IMR-90 (cell line): ENCODE measurements at regions not wholly inside any gene's neighbourhood (a gene's known extent, or its start where the extent isn't known, plus 50 kb on each side); places are given as distances from the start of the nearest gene placed in this dataset.

Experiments used
- ATAC-seq: fragments of 200-7000 bp; cut with Tn5 transposase; 2 replicates; pipeline ENCODE4 v1.9.1; 2020; ENCODE audit warnings: low read depth, mild to moderate bottlenecking, moderate library complexity
- BruUV-seq: library from RNA; stranded (reverse); fragments of 400-500 nt; replicated peaks from 2 replicates; lab custom pipeline; 2021; lab: Mats Ljungman, UMichigan
- CTCF ChIA-PET: fragments of 300-600 bp; formaldehyde crosslinking; extraction: SDS; loops from one replicate; lab custom pipeline; 2021; ENCODE audit warnings: antibody characterized with exemption; lab: Yijun Ruan, JAX
- POLR2A ChIA-PET: fragments of 300-600 bp; sonication (Branson Sonifier 250); formaldehyde crosslinking; loops from one replicate; lab custom pipeline; 2022; ENCODE audit warnings: antibody characterized with exemption; ENCODE audit not compliant: unreplicated experiment; lab: Charles Lee
- DNase-seq: peaks from one replicate; pipeline ENCODE4 v3.0.0; 2013
- H2AFZ ChIP-seq: replicated peaks from 2 replicates; pipeline ENCODE3; 2013; ENCODE audit warnings: low read length, mild to moderate bottlenecking; ENCODE audit not compliant: poor library complexity
- H2AK5ac ChIP-seq: 2 replicates; pipeline ENCODE4 v1.6.1; 2013; ENCODE audit warnings: low read depth, low read length, inconsistent platforms
- H2AK9ac ChIP-seq: replicated peaks from 2 replicates; pipeline ENCODE3; 2013; ENCODE audit warnings: mild to moderate bottlenecking, low read depth, low read length, moderate library complexity; ENCODE audit not compliant: poor library complexity
- H2BK120ac ChIP-seq: 2 replicates; pipeline ENCODE4 v1.6.1; 2013; ENCODE audit warnings: low read depth, low read length, inconsistent platforms
- H2BK15ac ChIP-seq: 3 replicates; pipeline ENCODE4 v1.6.1; 2013; ENCODE audit warnings: low read depth, low read length, inconsistent platforms
- H2BK20ac ChIP-seq: 2 replicates; pipeline ENCODE4 v1.6.1; 2013; ENCODE audit warnings: low read depth, mild to moderate bottlenecking, inconsistent platforms, low read length, moderate library complexity
- H2BK5ac ChIP-seq: 2 replicates; pipeline ENCODE4 v1.6.1; 2013; ENCODE audit warnings: mild to moderate bottlenecking, low read depth, low read length, inconsistent platforms; ENCODE audit not compliant: poor library complexity, severe bottlenecking
- H3K14ac ChIP-seq: replicated peaks from 2 replicates; pipeline ENCODE4 v1.6.1; 2013; ENCODE audit warnings: low read depth, low read length, inconsistent platforms
- H3K18ac ChIP-seq: 2 replicates; pipeline ENCODE4 v1.6.1; 2013; ENCODE audit warnings: low read depth, low read length, control low read depth
- H3K23ac ChIP-seq: 2 replicates; pipeline ENCODE4 v1.6.1; 2013; ENCODE audit warnings: low read depth, low read length, inconsistent platforms
- H3K27ac ChIP-seq: 2 replicates; pipeline ENCODE4 v1.5.1; 2013; ENCODE audit warnings: mild to moderate bottlenecking, control low read depth, low read length; ENCODE audit not compliant: insufficient read depth
- H3K27me3 ChIP-seq: 2 replicates; pipeline ENCODE4 v1.6.1; 2013; ENCODE audit warnings: low read length; ENCODE audit not compliant: control insufficient read depth, insufficient read depth
- H3K36me3 ChIP-seq: 2 replicates; pipeline ENCODE4 v1.6.1; 2013; ENCODE audit warnings: low read length, mixed read lengths; ENCODE audit not compliant: control insufficient read depth, insufficient read depth
- H3K4ac ChIP-seq: 2 replicates; pipeline ENCODE4 v1.6.1; 2013; ENCODE audit warnings: low read depth, low read length, inconsistent platforms
- H3K4me1 ChIP-seq: 2 replicates; pipeline ENCODE4 v1.6.1; 2013; ENCODE audit warnings: low read length, mixed read lengths; ENCODE audit not compliant: control insufficient read depth, insufficient read depth
- H3K4me2 ChIP-seq: 2 replicates; pipeline ENCODE4 v1.6.1; 2013; ENCODE audit warnings: low read depth, mild to moderate bottlenecking, control low read depth, low read length, moderate library complexity
- H3K4me3 ChIP-seq: 2 replicates; pipeline ENCODE4 v1.5.1; 2013; ENCODE audit warnings: low read depth, mild to moderate bottlenecking, control low read depth, low read length, moderate library complexity; ENCODE audit not compliant: insufficient read depth
- H3K56ac ChIP-seq: 2 replicates; pipeline ENCODE4 v1.6.1; 2013; ENCODE audit warnings: low read length, inconsistent platforms; ENCODE audit not compliant: insufficient read depth; ENCODE audit errors: extremely low read depth
- H3K79me1 ChIP-seq, 2 experiments: 2 replicates each; pipeline ENCODE4 v1.6.1; 2013; ENCODE audit warnings: low read length in 2 of 2, inconsistent platforms in 1 of 2, low read depth in 1 of 2
- H3K9ac ChIP-seq: 2 replicates; pipeline ENCODE4 v1.6.1; 2013; ENCODE audit warnings: low read depth, low read length, control low read depth
- H3K9me1 ChIP-seq: 2 replicates; pipeline ENCODE4 v1.6.1; 2013; ENCODE audit warnings: low read length, inconsistent platforms; ENCODE audit not compliant: insufficient read depth
- H3K9me3 ChIP-seq: 2 replicates; pipeline ENCODE4 v1.6.1; 2013; ENCODE audit warnings: low read length; ENCODE audit not compliant: control insufficient read depth, insufficient read depth
- H4K20me1 ChIP-seq: 2 replicates; pipeline ENCODE4 v1.6.1; 2013; ENCODE audit warnings: low read length, inconsistent platforms; ENCODE audit not compliant: insufficient read depth
- H4K5ac ChIP-seq: 2 replicates; pipeline ENCODE4 v1.6.1; 2013; ENCODE audit warnings: mild to moderate bottlenecking, low read depth, low read length, control low read depth
- H4K8ac ChIP-seq, 2 experiments: 2 replicates each; pipeline ENCODE4 v1.6.1; 2013; ENCODE audit warnings: low read depth in 2 of 2, low read length in 2 of 2, control low read depth in 1 of 2, inconsistent platforms in 1 of 2
- H4K91ac ChIP-seq: 2 replicates; pipeline ENCODE4 v1.6.1; 2013; ENCODE audit warnings: low read depth, low read length, inconsistent platforms; ENCODE audit not compliant: insufficient read depth
- MAFK ChIP-seq: IDR thresholded peaks from 2 replicates; pipeline ENCODE4 v1.6.1; 2012; ENCODE audit warnings: low read depth, low read length, improper control_type of control experiment
- RAD21 ChIP-seq: IDR thresholded peaks from 2 replicates; pipeline ENCODE4 v1.6.1; 2012; ENCODE audit warnings: low read length, improper control_type of control experiment
- WGBS, 2 experiments: methylation state at CpG; one replicate each; pipeline versions ENCODE4 v1.1.5 to v1.1.7; 2013; ENCODE audit warnings: missing lambda C conversion rate in 2 of 2; ENCODE audit not compliant: insufficient read length in 1 of 2; ENCODE audit errors: extremely low coverage in 2 of 2; 5-methylcytosine and 5-hydroxymethylcytosine counted together
- dilution Hi-C: fragments of 300-500 bp; cut with HindIII; formaldehyde crosslinking; loops from one replicate; pipeline ENCODE4 v1.14.3; 2018; ENCODE audit warnings: low sequenced_read_pairs; ENCODE audit not compliant: unreplicated experiment
- in situ Hi-C: fragments of 300-500 bp; cut with MboI; formaldehyde crosslinking; loops from 3 replicates; pipeline ENCODE4 v1.14.3; 2019; ENCODE audit warnings: low sequenced_read_pairs, inconsistent platforms, mixed read lengths
- intact Hi-C: fragments of 100-400 bp; cut with micrococcal nuclease; formaldehyde crosslinking; loops from 2 replicates; pipeline ENCODE4 v1.10.0; 2022

- CTCF ChIA-PET = no interaction called here
- H4K5ac ChIP-seq = no peak overlapping the region
- no peak overlapping the region for H3K56ac ChIP-seq
- POLR2A ChIA-PET = no interaction called here
- no peak overlapping the region for H3K27ac ChIP-seq
- H3K18ac ChIP-seq = no peak overlapping the region
- ATAC-seq = no peak
- H4K8ac ChIP-seq = no peak overlapping the region
- H4K91ac ChIP-seq = no peak overlapping the region
- DNase-seq = no peak
- no peak overlapping the region for H3K4ac ChIP-seq
- dilution Hi-C loops (no loop called here), intact Hi-C loops (no loop called here), in situ Hi-C loops (no loop called here)
- no peak overlapping the region for H2AK5ac ChIP-seq
- H4K20me1 ChIP-seq = no peaks in the 10 kb centered on the region
- H3K79me1 ChIP-seq = no peaks in the 10 kb centered on the region
- TF ChIP-seq RAD21 = no peak
- peak; percentile 85 for TF ChIP-seq MAFK
- no peaks in the 10 kb centered on the region; the same call in 1 of the 2 replicates for H3K27me3 ChIP-seq
- H3K4me1 ChIP-seq = peaks cover under 1% of the 10 kb centered on the region; the same call in 1 of the 2 replicates
- H2AFZ ChIP-seq = no peak overlapping the region
- no peak overlapping the region for H2AK9ac ChIP-seq
- no peaks in the 10 kb centered on the region for H3K9me1 ChIP-seq
- H3K4me3 ChIP-seq = no peak overlapping the region
- BruUV-seq = no TSS peak
- no peak overlapping the region for H2BK15ac ChIP-seq
- H3K36me3 ChIP-seq = no peaks in the 10 kb centered on the region
- H3K9me3 ChIP-seq = no peaks in the 10 kb centered on the region
- no peak overlapping the region for H3K23ac ChIP-seq
- no peak overlapping the region for H3K14ac ChIP-seq
- no peak overlapping the region for H2BK5ac ChIP-seq
- H3K9ac ChIP-seq = no peak overlapping the region
- no peak overlapping the region for H2BK20ac ChIP-seq
- no peak overlapping the region for H2BK120ac ChIP-seq
- no CpG with 5 or more reads among the region's 1 CpG for WGBS, 2 experiments
- no peak overlapping the region for H3K4me2 ChIP-seq
Observed at GRCh38 chr2:235257590-235257989, 236.3 kb upstream of the AGAP1 start.
